ENCODE measurements at regions not wholly inside any gene's neighbourhood (a gene's known extent, or its start where the extent isn't known, plus 50 kb on each side); places are given as distances from the start of the nearest gene placed in this dataset.

- TF ChIP-seq CTCF (IDR thresholded peaks at IDR 0.05) = no peak
- no peak for TF ChIP-seq POLR2AphosphoS5 (IDR thresholded peaks at IDR 0.05)
Measured at GRCh38 chr5:155649666-155650065, 636.1 kb downstream of the KIF4B start.
